GM10266 (cell line): ENCODE measurements at regions not wholly inside any gene's neighbourhood (a gene's known extent, or its start where the extent isn't known, plus 50 kb on each side); places are given as distances from the start of the nearest gene placed in this dataset.

Experiments used
- DNase-seq: peaks from one replicate; pipeline ENCODE4 v3.0.0; 2012; ENCODE audit errors: extremely low spot score
- CTCF ChIP-seq: IDR thresholded peaks from 2 replicates; pipeline ENCODE4 v1.5.1; 2012; ENCODE audit warnings: mild to moderate bottlenecking, low read depth; ENCODE audit not compliant: control insufficient read depth, insufficient read depth; ENCODE audit errors: missing control alignments

GRCh38 chr19:29436591-29437103, 89.1 kb upstream of the VSTM2B start:
- DNase-seq = no peak
- no peak for TF ChIP-seq CTCF

GRCh38 chr19:29439021-29439420, 86.8 kb upstream of the VSTM2B start:
- no peak for TF ChIP-seq CTCF

GRCh38 chr19:29439688-29440550, 85.9 kb upstream of the VSTM2B start:
- DNase-seq = no peak
- no peak for TF ChIP-seq CTCF

More at GRCh38 chr19:29439021-29439420, 86.8 kb upstream of the VSTM2B start:
- no peak for DNase-seq

GRCh38 chr19:29442094-29442493, 83.7 kb upstream of the VSTM2B start:
- DNase-seq = no peak
- no peak for TF ChIP-seq CTCF

GRCh38 chr19:29442910-29443309, 82.9 kb upstream of the VSTM2B start:
- TF ChIP-seq CTCF = no peak
- no peak for DNase-seq

GRCh38 chr19:29445246-29445645, 80.5 kb upstream of the VSTM2B start:
- no peak for DNase-seq
- TF ChIP-seq CTCF = no peak

GRCh38 chr19:29446361-29446760, 79.4 kb upstream of the VSTM2B start:
- TF ChIP-seq CTCF = no peak
- no peak for DNase-seq
